Nephron (organoid): ENCODE measurements at regions not wholly inside any gene's neighbourhood (a gene's known extent, or its start where the extent isn't known, plus 50 kb on each side); places are given as distances from the start of the nearest gene placed in this dataset.

ENCODE experiments used
- H3K27ac Mint-ChIP-seq, 3 experiments: 2 replicates each; pipeline ENCODE4 v1.8.0; 2020; ENCODE audit warnings: mixed read lengths in 3 of 3, mild to moderate bottlenecking in 2 of 3, moderate library complexity in 1 of 3
- H3K27me3 Mint-ChIP-seq: 2 replicates; pipeline ENCODE4 v1.8.0; 2021; ENCODE audit warnings: low read depth, mild to moderate bottlenecking, moderate library complexity, mixed read lengths
- H3K36me3 Mint-ChIP-seq: 2 replicates; pipeline ENCODE4 v1.8.0; 2020; ENCODE audit warnings: low read depth, mixed read lengths
- H3K4me1 Mint-ChIP-seq: 2 replicates; pipeline ENCODE4 v1.8.0; 2020; ENCODE audit warnings: mixed read lengths
- H3K4me3 Mint-ChIP-seq, 3 experiments: 2 replicates each; pipeline ENCODE4 v1.8.0; 2020; ENCODE audit warnings: mild to moderate bottlenecking in 3 of 3, mixed read lengths in 3 of 3, moderate library complexity in 2 of 3
- H3K9me3 Mint-ChIP-seq: 2 replicates; pipeline ENCODE4 v1.8.0; 2020; ENCODE audit warnings: mixed read lengths
- TF ChIP-seq, protein P1 (sequence below), 3 experiments: fragments of 200-600 bp; sonication (generic); IDR thresholded peaks; one replicate each; pipeline ENCODE4 v1.5.0; 2021; ENCODE audit warnings: antibody characterized with exemption in 3 of 3; ENCODE audit not compliant: unreplicated experiment in 3 of 3

- Mint-ChIP-seq H3K4me1 (peaks cover 18% of the 10 kb centered on the region), H3K27me3 (no peaks in the 10 kb centered on the region), H3K36me3 (peaks cover 14% of the 10 kb centered on the region), H3K27ac (peak overlapping the region; percentile 94 to 98 (median 96)), H3K9me3 (peaks cover 22% of the 10 kb centered on the region), H3K4me3 (no peak overlapping the region)
- TF ChIP-seq, protein P1, sequence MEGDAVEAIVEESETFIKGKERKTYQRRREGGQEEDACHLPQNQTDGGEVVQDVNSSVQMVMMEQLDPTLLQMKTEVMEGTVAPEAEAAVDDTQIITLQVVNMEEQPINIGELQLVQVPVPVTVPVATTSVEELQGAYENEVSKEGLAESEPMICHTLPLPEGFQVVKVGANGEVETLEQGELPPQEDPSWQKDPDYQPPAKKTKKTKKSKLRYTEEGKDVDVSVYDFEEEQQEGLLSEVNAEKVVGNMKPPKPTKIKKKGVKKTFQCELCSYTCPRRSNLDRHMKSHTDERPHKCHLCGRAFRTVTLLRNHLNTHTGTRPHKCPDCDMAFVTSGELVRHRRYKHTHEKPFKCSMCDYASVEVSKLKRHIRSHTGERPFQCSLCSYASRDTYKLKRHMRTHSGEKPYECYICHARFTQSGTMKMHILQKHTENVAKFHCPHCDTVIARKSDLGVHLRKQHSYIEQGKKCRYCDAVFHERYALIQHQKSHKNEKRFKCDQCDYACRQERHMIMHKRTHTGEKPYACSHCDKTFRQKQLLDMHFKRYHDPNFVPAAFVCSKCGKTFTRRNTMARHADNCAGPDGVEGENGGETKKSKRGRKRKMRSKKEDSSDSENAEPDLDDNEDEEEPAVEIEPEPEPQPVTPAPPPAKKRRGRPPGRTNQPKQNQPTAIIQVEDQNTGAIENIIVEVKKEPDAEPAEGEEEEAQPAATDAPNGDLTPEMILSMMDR (IDR thresholded peaks at IDR 0.05; ENCODE audit: unreplicated experiment in 3 of 3): no peak
Measured at GRCh38 chr18:64234321-64234720, 85.4 kb upstream of the LINC00305 start.

DNA sequence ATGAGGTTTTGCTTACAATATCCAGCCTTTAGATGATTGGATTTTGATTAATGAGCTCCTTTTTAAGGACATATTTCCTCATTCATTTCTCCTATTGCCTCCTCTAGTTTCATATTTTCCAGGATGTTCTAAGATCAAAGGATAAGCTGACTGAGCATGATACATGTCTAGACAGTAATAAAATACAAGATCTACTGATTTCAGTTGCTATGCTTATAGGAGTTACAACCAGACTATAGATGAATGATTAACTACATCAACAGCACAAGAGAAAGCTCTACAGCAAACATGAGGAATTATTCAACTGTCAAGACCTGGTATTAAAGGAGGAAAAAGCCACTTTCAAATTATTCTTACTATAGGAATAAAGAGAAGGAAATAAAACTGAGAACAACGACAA is 85.0 kb upstream of the LINC00305 start:
- H3K27me3 Mint-ChIP-seq: no peaks in the 10 kb centered on the region
- peaks cover 18% of the 10 kb centered on the region for H3K4me1 Mint-ChIP-seq
- peaks cover 14% of the 10 kb centered on the region for H3K36me3 Mint-ChIP-seq
- TF ChIP-seq, protein P1 (IDR thresholded peaks at IDR 0.05; ENCODE audit: unreplicated experiment in 3 of 3): no peak
- H3K4me3 Mint-ChIP-seq: no peak overlapping the region
- H3K27ac Mint-ChIP-seq: peak overlapping the region; percentile 94 to 98 (median 96)
- peaks cover 22% of the 10 kb centered on the region for H3K9me3 Mint-ChIP-seq

- H3K27me3 Mint-ChIP-seq: no peaks in the 10 kb centered on the region
- no peak overlapping the region for H3K4me3 Mint-ChIP-seq
- no peaks in the 10 kb centered on the region for H3K36me3 Mint-ChIP-seq
- no peaks in the 10 kb centered on the region for H3K9me3 Mint-ChIP-seq
- peaks cover 20% of the 10 kb centered on the region for H3K4me1 Mint-ChIP-seq
- H3K27ac Mint-ChIP-seq: peak overlapping the region; percentile 67 to 91 (median 89)
- TF ChIP-seq, protein P1 (IDR thresholded peaks at IDR 0.05; ENCODE audit: unreplicated experiment in 3 of 3): no peak
Measured at GRCh38 chr18:64220941-64221340, 72.1 kb upstream of the LINC00305 start.

DNA sequence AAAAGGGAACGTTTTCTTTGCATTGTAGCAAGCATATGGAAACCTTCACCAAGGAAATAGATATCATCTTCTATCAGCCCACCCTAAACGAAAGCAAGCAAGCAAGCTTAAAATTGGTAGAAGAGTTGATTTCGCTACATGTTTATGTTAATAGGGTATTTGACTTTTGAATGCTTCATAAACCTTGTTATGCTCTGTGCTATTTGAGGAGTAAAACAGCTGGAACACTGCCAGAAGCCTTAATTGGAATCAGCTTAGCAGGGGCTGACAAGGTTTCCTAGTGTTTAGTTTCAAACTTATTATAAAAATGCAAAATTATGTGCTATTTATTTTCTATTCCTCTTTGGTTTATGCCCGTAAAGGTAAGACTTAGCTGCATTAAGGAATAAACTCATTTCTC is 70.6 kb upstream of the LINC00305 start:
- Mint-ChIP-seq H3K27ac (peak overlapping the region; percentile 72 to 93 (median 76)), H3K9me3 (no peaks in the 10 kb centered on the region), H3K4me1 (peaks cover 20% of the 10 kb centered on the region), H3K27me3 (no peaks in the 10 kb centered on the region), H3K36me3 (no peaks in the 10 kb centered on the region), H3K4me3 (no peak overlapping the region)
- TF ChIP-seq, protein P1 (IDR thresholded peaks at IDR 0.05; ENCODE audit: unreplicated experiment in 3 of 3): no peak

GRCh38 chr18:64210401-64210949 is 61.6 kb upstream of the LINC00305 start:
- no peak overlapping the region for H3K27ac Mint-ChIP-seq
- TF ChIP-seq, protein P1 (IDR thresholded peaks at IDR 0.05; ENCODE audit: unreplicated experiment in 3 of 3): no peak
- no peaks in the 10 kb centered on the region for H3K27me3 Mint-ChIP-seq
- H3K4me1 Mint-ChIP-seq: peaks cover 7% of the 10 kb centered on the region
- H3K9me3 Mint-ChIP-seq: no peaks in the 10 kb centered on the region
- no peak overlapping the region for H3K4me3 Mint-ChIP-seq
- no peaks in the 10 kb centered on the region for H3K36me3 Mint-ChIP-seq

GRCh38 chr18:64208516-64208915 is 59.6 kb upstream of the LINC00305 start:
- H3K4me1 Mint-ChIP-seq: peaks cover 15% of the 10 kb centered on the region
- H3K27ac Mint-ChIP-seq: no peak overlapping the region
- no peak overlapping the region for H3K4me3 Mint-ChIP-seq
- H3K27me3 Mint-ChIP-seq: no peaks in the 10 kb centered on the region
- TF ChIP-seq, protein P1 (IDR thresholded peaks at IDR 0.05; ENCODE audit: unreplicated experiment in 3 of 3): no peak
- H3K9me3 Mint-ChIP-seq: no peaks in the 10 kb centered on the region
- no peaks in the 10 kb centered on the region for H3K36me3 Mint-ChIP-seq
